ENCODE measurements at regions not wholly inside any gene's neighbourhood (a gene's known extent, or its start where the extent isn't known, plus 50 kb on each side); places are given as distances from the start of the nearest gene placed in this dataset.

GRCh38 chrX:123064053-123064452, 120.0 kb upstream of the GRIA3 start:
- no peak overlapping the region for H3K27ac ChIP-seq
- in situ Hi-C loops (cut with MboI; ENCODE audit: low pct_unique_long_range_greater_than_20kb in 2 of 9, low sequenced_read_pairs in 9 of 9, unreplicated experiment in 9 of 9): no loop called here
- no peak overlapping the region for H3K4me3 ChIP-seq
- ATAC-seq (replicated peaks in 6 of 8): no peak
- no peaks in the 10 kb centered on the region for H3K4me1 ChIP-seq (replicated peaks in 1 of 2)

- Histone ChIP-seq H3K4me3 (no peak overlapping the region), H3K4me1 (replicated peaks in 1 of 2) (peaks cover 0 to 21% of the 10 kb centered on the region in 2 donors), H3K27ac (no peak overlapping the region)
- in situ Hi-C loops (cut with MboI; ENCODE audit: low pct_unique_long_range_greater_than_20kb in 2 of 9, low sequenced_read_pairs in 9 of 9, unreplicated experiment in 9 of 9): no loop called here
- WGBS, 10 experiments: 33 to 100% (median 40%) methylated on average over 1 to 3 of the region's 3 CpGs; no CpG with 5 or more reads in 5 of the 10 experiments
- ATAC-seq (replicated peaks in 6 of 8): no peak
Observed at GRCh38 chrX:123072686-123073385, 111.2 kb upstream of the GRIA3 start.

- in situ Hi-C loops (cut with MboI; ENCODE audit: low pct_unique_long_range_greater_than_20kb in 2 of 9, low sequenced_read_pairs in 9 of 9, unreplicated experiment in 9 of 9): no loop called here
- Histone ChIP-seq H3K27ac (no peak overlapping the region), H3K4me3 (no peak overlapping the region), H3K4me1 (replicated peaks in 1 of 2) (peaks cover 0 to 20% of the 10 kb centered on the region in 2 donors)
- ATAC-seq (replicated peaks in 6 of 8): peak in 4 of 8 experiments; percentile 67 to 85 (median 76)
- 0 to 56% (median 40%) methylated on average over 1 to 3 of the region's 4 CpGs; no CpG with 5 or more reads in 6 of the 10 experiments for WGBS, 10 experiments
Observed at GRCh38 chrX:123075947-123076561, 108.0 kb upstream of the GRIA3 start.

- in situ Hi-C loops (cut with MboI; ENCODE audit: low pct_unique_long_range_greater_than_20kb in 2 of 9, low sequenced_read_pairs in 9 of 9, unreplicated experiment in 9 of 9): no loop called here
- no peak overlapping the region for H3K4me3 ChIP-seq
- no peak for ATAC-seq (replicated peaks in 6 of 8)
- H3K27ac ChIP-seq: no peak overlapping the region
- H3K4me1 ChIP-seq (replicated peaks in 1 of 2): peaks cover 0 to 18% of the 10 kb centered on the region in 2 donors
Observed at GRCh38 chrX:123077631-123078030, 106.4 kb upstream of the GRIA3 start.

GRCh38 chrX:123080065-123080464, 104.0 kb upstream of the GRIA3 start:
- 38 to 100% (median 100%) methylated on average over 1 to 4 of the region's 4 CpGs; no CpG with 5 or more reads in 3 of the 10 experiments for WGBS, 10 experiments
- Histone ChIP-seq H3K4me1 (replicated peaks in 1 of 2) (peaks cover 0 to 18% of the 10 kb centered on the region in 2 donors), H3K27ac (no peak overlapping the region), H3K4me3 (no peak overlapping the region)
- ATAC-seq (replicated peaks in 6 of 8): no peak
- in situ Hi-C loops (cut with MboI; ENCODE audit: low pct_unique_long_range_greater_than_20kb in 2 of 9, low sequenced_read_pairs in 9 of 9, unreplicated experiment in 9 of 9): no loop called here

- Histone ChIP-seq H3K4me1 (replicated peaks in 1 of 2) (peaks cover 0 to 11% of the 10 kb centered on the region in 2 donors), H3K4me3 (no peak overlapping the region), H3K27ac (no peak overlapping the region)
- ATAC-seq (replicated peaks in 6 of 8): no peak
- in situ Hi-C loops (cut with MboI; ENCODE audit: low pct_unique_long_range_greater_than_20kb in 2 of 9, low sequenced_read_pairs in 9 of 9, unreplicated experiment in 9 of 9): no loop called here
Observed at GRCh38 chrX:123081776-123082175, 102.3 kb upstream of the GRIA3 start.

GRCh38 chrX:123083924-123084323, 100.2 kb upstream of the GRIA3 start:
- in situ Hi-C loops (cut with MboI; ENCODE audit: low pct_unique_long_range_greater_than_20kb in 2 of 9, low sequenced_read_pairs in 9 of 9, unreplicated experiment in 9 of 9): no loop called here
- H3K27ac ChIP-seq: no peak overlapping the region
- no peak overlapping the region for H3K4me3 ChIP-seq
- H3K4me1 ChIP-seq (replicated peaks in 1 of 2): no peaks in the 10 kb centered on the region
- WGBS, 10 experiments: 0 to 40% (median 7%) methylated on average over 1 to 2 of the region's 2 CpGs; no CpG with 5 or more reads in 4 of the 10 experiments
- no peak for ATAC-seq (replicated peaks in 6 of 8)

- Histone ChIP-seq H3K27ac (no peak overlapping the region), H3K4me1 (replicated peaks in 1 of 2) (no peaks in the 10 kb centered on the region), H3K4me3 (no peak overlapping the region)
- no peak for ATAC-seq (replicated peaks in 6 of 8)
- in situ Hi-C loops (cut with MboI; ENCODE audit: low pct_unique_long_range_greater_than_20kb in 2 of 9, low sequenced_read_pairs in 9 of 9, unreplicated experiment in 9 of 9): no loop called here
- 0 to 100% (median 69%) methylated on average over 2 of the region's 2 CpGs; no CpG with 5 or more reads in 7 of the 10 experiments for WGBS, 10 experiments
Observed at GRCh38 chrX:123084797-123085196, 99.3 kb upstream of the GRIA3 start.

GRCh38 chrX:123085311-123085940, 98.7 kb upstream of the GRIA3 start:
- Histone ChIP-seq H3K27ac (no peak overlapping the region), H3K4me3 (no peak overlapping the region), H3K4me1 (replicated peaks in 1 of 2) (no peaks in the 10 kb centered on the region)
- in situ Hi-C loops (cut with MboI; ENCODE audit: low pct_unique_long_range_greater_than_20kb in 2 of 9, low sequenced_read_pairs in 9 of 9, unreplicated experiment in 9 of 9): no loop called here
- 51 to 100% (median 78%) methylated on average over 1 to 4 of the region's 5 CpGs; no CpG with 5 or more reads in 5 of the 10 experiments for WGBS, 10 experiments
- ATAC-seq (replicated peaks in 6 of 8): no peak

GRCh38 chrX:123086768-123087167, 97.3 kb upstream of the GRIA3 start:
- Histone ChIP-seq H3K4me1 (replicated peaks in 1 of 2) (no peaks in the 10 kb centered on the region), H3K27ac (no peak overlapping the region), H3K4me3 (no peak overlapping the region)
- in situ Hi-C loops (cut with MboI; ENCODE audit: low pct_unique_long_range_greater_than_20kb in 2 of 9, low sequenced_read_pairs in 9 of 9, unreplicated experiment in 9 of 9): no loop called here
- no peak for ATAC-seq (replicated peaks in 6 of 8)
- WGBS, 10 experiments: 0 to 80% (median 0%) methylated on average over 1 to 2 of the region's 2 CpGs; no CpG with 5 or more reads in 5 of the 10 experiments

- H3K27ac ChIP-seq: no peak overlapping the region
- ATAC-seq (replicated peaks in 6 of 8): no peak
- in situ Hi-C loops (cut with MboI; ENCODE audit: low pct_unique_long_range_greater_than_20kb in 2 of 9, low sequenced_read_pairs in 9 of 9, unreplicated experiment in 9 of 9): no loop called here
- H3K4me1 ChIP-seq (replicated peaks in 1 of 2): no peaks in the 10 kb centered on the region
- no peak overlapping the region for H3K4me3 ChIP-seq
Observed at GRCh38 chrX:123087326-123087725, 96.8 kb upstream of the GRIA3 start.

GRCh38 chrX:123088331-123088730, 95.7 kb upstream of the GRIA3 start:
- Histone ChIP-seq H3K27ac (no peak overlapping the region), H3K4me1 (replicated peaks in 1 of 2) (no peaks in the 10 kb centered on the region), H3K4me3 (no peak overlapping the region)
- in situ Hi-C loops (cut with MboI; ENCODE audit: low pct_unique_long_range_greater_than_20kb in 2 of 9, low sequenced_read_pairs in 9 of 9, unreplicated experiment in 9 of 9): no loop called here
- ATAC-seq (replicated peaks in 6 of 8): no peak
- 0 to 92% (median 19%) methylated on average over 1 to 2 of the region's 2 CpGs; no CpG with 5 or more reads in 7 of the 10 experiments for WGBS, 10 experiments

- Histone ChIP-seq H3K4me1 (replicated peaks in 1 of 2) (no peaks in the 10 kb centered on the region), H3K4me3 (no peak overlapping the region), H3K27ac (no peak overlapping the region)
- in situ Hi-C loops (cut with MboI; ENCODE audit: low pct_unique_long_range_greater_than_20kb in 2 of 9, low sequenced_read_pairs in 9 of 9, unreplicated experiment in 9 of 9): no loop called here
- 70 to 100% (median 83%) methylated on average over 1 to 3 of the region's 3 CpGs; no CpG with 5 or more reads in 5 of the 10 experiments for WGBS, 10 experiments
- ATAC-seq (replicated peaks in 6 of 8): no peak
Observed at GRCh38 chrX:123088930-123089329, 95.1 kb upstream of the GRIA3 start.
